Testis (tissue), 2 donors: ENCODE measurements at regions not wholly inside any gene's neighbourhood (a gene's known extent, or its start where the extent isn't known, plus 50 kb on each side); places are given as distances from the start of the nearest gene placed in this dataset.

ENCODE experiments used
- POLR2A ChIP-seq: fragments of 450-650 bp; IDR thresholded peaks from one replicate; pipeline ENCODE4 v1.6.1; 2017; ENCODE audit warnings: antibody characterized with exemption, mild to moderate bottlenecking, moderate library complexity
- TF ChIP-seq, protein P1 (sequence below), 3 experiments: fragments of 450-650 bp in 2 of 3; fragments of 200-600 bp in 1 of 3; sonication (generic) in 1 of 3; IDR thresholded peaks; one replicate each; pipeline ENCODE4 v1.5.1; 2016 to 2019; ENCODE audit warnings: antibody characterized with exemption in 3 of 3, mild to moderate bottlenecking in 2 of 3, moderate library complexity in 1 of 3

DNA sequence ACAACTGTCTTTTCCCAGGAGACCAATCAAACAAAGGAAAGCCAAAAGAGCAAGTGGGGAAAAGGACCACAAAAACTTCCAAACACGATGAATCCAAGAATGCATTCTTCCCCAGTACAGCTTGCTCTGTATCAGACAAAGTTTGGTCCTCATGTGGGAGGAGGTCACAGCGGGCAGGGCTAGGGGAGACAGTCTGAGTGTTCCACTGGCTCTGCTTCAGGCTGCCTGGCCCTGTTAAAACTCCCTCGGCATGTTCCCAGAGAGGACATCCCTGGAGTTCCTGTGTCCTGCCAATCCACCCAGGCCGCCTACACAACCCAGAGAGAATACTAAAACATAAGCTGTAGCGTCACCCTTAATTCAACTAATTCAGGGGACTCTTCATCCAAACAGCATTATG lies 415.1 kb upstream of the DYNLRB2 start:
- TF ChIP-seq, protein P1, sequence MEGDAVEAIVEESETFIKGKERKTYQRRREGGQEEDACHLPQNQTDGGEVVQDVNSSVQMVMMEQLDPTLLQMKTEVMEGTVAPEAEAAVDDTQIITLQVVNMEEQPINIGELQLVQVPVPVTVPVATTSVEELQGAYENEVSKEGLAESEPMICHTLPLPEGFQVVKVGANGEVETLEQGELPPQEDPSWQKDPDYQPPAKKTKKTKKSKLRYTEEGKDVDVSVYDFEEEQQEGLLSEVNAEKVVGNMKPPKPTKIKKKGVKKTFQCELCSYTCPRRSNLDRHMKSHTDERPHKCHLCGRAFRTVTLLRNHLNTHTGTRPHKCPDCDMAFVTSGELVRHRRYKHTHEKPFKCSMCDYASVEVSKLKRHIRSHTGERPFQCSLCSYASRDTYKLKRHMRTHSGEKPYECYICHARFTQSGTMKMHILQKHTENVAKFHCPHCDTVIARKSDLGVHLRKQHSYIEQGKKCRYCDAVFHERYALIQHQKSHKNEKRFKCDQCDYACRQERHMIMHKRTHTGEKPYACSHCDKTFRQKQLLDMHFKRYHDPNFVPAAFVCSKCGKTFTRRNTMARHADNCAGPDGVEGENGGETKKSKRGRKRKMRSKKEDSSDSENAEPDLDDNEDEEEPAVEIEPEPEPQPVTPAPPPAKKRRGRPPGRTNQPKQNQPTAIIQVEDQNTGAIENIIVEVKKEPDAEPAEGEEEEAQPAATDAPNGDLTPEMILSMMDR (IDR thresholded peaks at IDR 0.05), result no peak
- TF ChIP-seq POLR2A, result no peak
